ENCODE measurements at regions not wholly inside any gene's neighbourhood (a gene's known extent, or its start where the extent isn't known, plus 50 kb on each side); places are given as distances from the start of the nearest gene placed in this dataset.

GRCh38 chr15:81536356-81536755 is 162.3 kb upstream of the TMC3 start (continued):
- TF ChIP-seq EP300 (IDR thresholded peaks at IDR 0.05; ENCODE audit: borderline replicate concordance in 1 of 2, low read depth in 1 of 2, low read length in 1 of 2) (no peak), EZH2phosphoT487 (IDR thresholded peaks at IDR 0.05; ENCODE audit: borderline replicate concordance, low read depth) (no peak), CTCF (IDR thresholded peaks at IDR 0.05) (no peak), CHD2 (IDR thresholded peaks at IDR 0.05; ENCODE audit: low read length, partially characterized antibody) (no peak)

- H3K9ac ChIP-seq = no peak overlapping the region
Measured at GRCh38 chr15:81534124-81534523, 160.1 kb upstream of the TMC3 start.

GRCh38 chr15:81532001-81532400 is 158.0 kb upstream of the TMC3 start:
- 75% methylated on average over 1 of the region's 1 CpG for WGBS (ENCODE audit: low lambda C conversion rate)
- TF ChIP-seq REST (IDR thresholded peaks at IDR 0.05; ENCODE audit: low read depth, low read length) (no peak), TAF1 (IDR thresholded peaks at IDR 0.05; ENCODE audit: borderline replicate concordance, low read depth, low read length) (no peak), POLR2AphosphoS5 (IDR thresholded peaks at IDR 0.05; ENCODE audit: low read depth, low read length) (no peak), RFX5 (IDR thresholded peaks at IDR 0.05; ENCODE audit: low read length) (no peak), TCF12 (IDR thresholded peaks at IDR 0.05) (no peak), SIN3A (IDR thresholded peaks at IDR 0.05; ENCODE audit: borderline replicate concordance, low read depth, low read length) (no peak), MAX (IDR thresholded peaks at IDR 0.05; ENCODE audit: low read depth) (no peak)

More at GRCh38 chr15:81534124-81534523, 160.1 kb upstream of the TMC3 start:
- TF ChIP-seq TEAD4 (IDR thresholded peaks at IDR 0.05; ENCODE audit: borderline replicate concordance, insufficient read depth) (no peak), RXRA (IDR thresholded peaks at IDR 0.05; ENCODE audit: borderline replicate concordance, low read depth) (no peak), ZBTB33 (IDR thresholded peaks at IDR 0.05; ENCODE audit: borderline replicate concordance, low read depth) (no peak), ELF1 (IDR thresholded peaks at IDR 0.05) (no peak), MXI1 (IDR thresholded peaks at IDR 0.05; ENCODE audit: low read depth, low read length) (no peak), SMC3 (IDR thresholded peaks at IDR 0.05; ENCODE audit: low read depth, low read length) (no peak), GABPA (IDR thresholded peaks at IDR 0.05; ENCODE audit: low read depth) (no peak), GATA2 (CRISPR knock-in tag; IDR thresholded peaks at IDR 0.05) (no peak)
- ChIA-PET POLR2A (no interaction called here), CTCF (no interaction called here)
- H3K4me2 ChIP-seq = no peak overlapping the region
- H3F3A ChIP-seq (replicated peaks; ENCODE audit: insufficient read depth) = no peaks in the 10 kb centered on the region
- H3K9me2 ChIP-seq = no peaks in the 10 kb centered on the region
- no peak overlapping the region for H3K4me3 ChIP-seq (ENCODE audit: low read depth in 2 of 2, low read length in 1 of 2)
- DNase-seq = no peak
- peaks cover 7 to 11% of the 10 kb centered on the region in 2 experiments; a peak in 3 of 4 replicates for H3K4me1 ChIP-seq (ENCODE audit: control insufficient read depth in 1 of 2, insufficient read depth in 2 of 2, low read depth in 1 of 2, low read length in 1 of 2)
- no peaks in the 10 kb centered on the region for H3K36me3 ChIP-seq (replicated peaks in 1 of 2; ENCODE audit: control insufficient read depth in 1 of 2, insufficient read depth in 2 of 2, low read length in 1 of 2)
- no peaks in the 10 kb centered on the region for H4K20me1 ChIP-seq (ENCODE audit: insufficient read depth)
- WGBS (ENCODE audit: low lambda C conversion rate) = 67% methylated on average over 1 of the region's 1 CpG
- 0 out of 2 replicates have a peak, but pooled peaks cover 2% of the 10 kb centered on the region for H3K9me3 ChIP-seq
- no peak overlapping the region for H2AFZ ChIP-seq (ENCODE audit: low read depth)
- H3K79me2 ChIP-seq (ENCODE audit: insufficient read depth) = no peaks in the 10 kb centered on the region
- H3K27ac ChIP-seq (ENCODE audit: low read depth in 2 of 2, low read length in 1 of 2) = no peak overlapping the region
- no peaks in the 10 kb centered on the region for H3K27me3 ChIP-seq (ENCODE audit: insufficient read depth)

More at GRCh38 chr15:81532001-81532400, 158.0 kb upstream of the TMC3 start:
- Histone ChIP-seq H3K4me1 (ENCODE audit: control insufficient read depth in 1 of 2, insufficient read depth in 2 of 2, low read depth in 1 of 2, low read length in 1 of 2) (peaks cover 7 to 11% of the 10 kb centered on the region in 2 experiments; a peak in 3 of 4 replicates), H2AFZ (ENCODE audit: low read depth) (peak overlapping the region; percentile 73; the same call in 1 of the 2 replicates), H3K9ac (no peak overlapping the region), H3K4me2 (no peak overlapping the region), H3K9me3 (no peaks in the 10 kb centered on the region), H3K36me3 (replicated peaks in 1 of 2; ENCODE audit: control insufficient read depth in 1 of 2, insufficient read depth in 2 of 2, low read length in 1 of 2) (no peaks in the 10 kb centered on the region), H3K27me3 (ENCODE audit: insufficient read depth) (no peaks in the 10 kb centered on the region), H3K9me2 (peaks cover 3% of the 10 kb centered on the region; the same call in 1 of the 2 replicates), H3K27ac (ENCODE audit: low read depth in 2 of 2, low read length in 1 of 2) (peak overlapping the region in 1 of 2 experiments; percentile 43; a peak in 1 of 4 replicates), H3K4me3 (ENCODE audit: low read depth in 2 of 2, low read length in 1 of 2) (no peak overlapping the region), H4K20me1 (ENCODE audit: insufficient read depth) (no peaks in the 10 kb centered on the region), H3F3A (replicated peaks; ENCODE audit: insufficient read depth) (no peaks in the 10 kb centered on the region), H3K79me2 (ENCODE audit: insufficient read depth) (no peaks in the 10 kb centered on the region)
- ChIA-PET CTCF (interaction anchor here (0.7 kb wide), 1 partner anchor 126 kb away, joined by 3 read pairs; no protein-coding TSS in a partner anchor), POLR2A (no interaction called here)
- DNase-seq = no peak
